ENCODE measurements at regions not wholly inside any gene's neighbourhood (a gene's known extent, or its start where the extent isn't known, plus 50 kb on each side); places are given as distances from the start of the nearest gene placed in this dataset.

- no peak for TF ChIP-seq NRF1 (conservative IDR thresholded peaks at IDR 0.05; ENCODE audit: low read depth, low read length)
- no peak for TF ChIP-seq ETV6 (conservative IDR thresholded peaks at IDR 0.05 in 1 of 2, IDR thresholded peaks at IDR 0.05 in 1 of 2; ENCODE audit: borderline replicate concordance in 1 of 2, low read depth in 1 of 2)
These were observed 136.3 kb downstream of the RPIA start for GRCh38 chr2:88827821-88828220.
